Mucosa of descending colon (tissue), 3 donors: ENCODE measurements at regions not wholly inside any gene's neighbourhood (a gene's known extent, or its start where the extent isn't known, plus 50 kb on each side); places are given as distances from the start of the nearest gene placed in this dataset.
A peak's percentile ranks its signal among the peaks of the same experiment; 100 is the strongest.
"Not testable (repeated sequence)": the region's sequence is repeated elsewhere in the genome, so short reads cannot be mapped to it uniquely, and the experiment has no call there.

Experiments
- ATAC-seq: fragments of 200-7000 bp; cut with Tn5 transposase; one replicate; pipeline ENCODE4 v1.9.1; 2020; ENCODE audit warnings: mild to moderate bottlenecking, moderate library complexity
- DNase-seq, 3 donors: peaks; one replicate each; pipeline ENCODE4 v3.0.0-alpha.2; 2020
- H3K36me3 ChIP-seq: fragments of 200-600 bp; one replicate; pipeline ENCODE4 v1.8.0; 2021; ENCODE audit warnings: low read depth, mild to moderate bottlenecking
- H3K4me1 ChIP-seq: fragments of 200-600 bp; one replicate; pipeline ENCODE4 v1.8.0; 2021; ENCODE audit warnings: low read depth, mild to moderate bottlenecking
- H3K4me3 ChIP-seq: fragments of 200-600 bp; one replicate; pipeline ENCODE4 v1.8.0; 2021; ENCODE audit warnings: mild to moderate bottlenecking
- H3K9me3 ChIP-seq: fragments of 200-600 bp; one replicate; pipeline ENCODE4 v1.8.0; 2021; ENCODE audit warnings: mild to moderate bottlenecking
- CTCF ChIP-seq: fragments of 200-600 bp; IDR thresholded peaks from one replicate; pipeline ENCODE4 v1.8.0; 2022; ENCODE audit warnings: antibody characterized with exemption, mild to moderate bottlenecking
- intact Hi-C, 2 donors: fragments of 100-400 bp; cut with DNase I in 1 of 2; cut with micrococcal nuclease in 1 of 2; formaldehyde crosslinking; loops; one replicate each; pipeline versions ENCODE4 v1.11.0 to v1.11.1; 2022; cut with DNase I, micrococcal nuclease
- donor health status: DM: no; HTN: no; CAD: no; lungs with moderate emphysema.
- donor health status: DM: no; HTN: no; CAD: no.
- donor health status: DM: no; HTN: yes; CAD: no.

- DNase-seq, H3K9me3 ChIP-seq, intact Hi-C loops, H3K36me3 ChIP-seq, H3K4me3 ChIP-seq, H3K4me1 ChIP-seq: not testable (repeated sequence)
- peak; percentile 72 for ATAC-seq
- peak; percentile 12 for TF ChIP-seq CTCF
Observed at GRCh38 chr5:86305050-86305449, 312.7 kb upstream of the COX7C start.

GRCh38 chr5:86314951-86315350 lies 302.8 kb upstream of the COX7C start:
- TF ChIP-seq CTCF: no peak
- Histone ChIP-seq H3K4me3 (no peak overlapping the region), H3K4me1 (no peaks in the 10 kb centered on the region), H3K9me3 (no peaks in the 10 kb centered on the region), H3K36me3 (no peaks in the 10 kb centered on the region)
- ATAC-seq (no peak), DNase-seq (no peak)
- intact Hi-C loops: no loop called here

DNA sequence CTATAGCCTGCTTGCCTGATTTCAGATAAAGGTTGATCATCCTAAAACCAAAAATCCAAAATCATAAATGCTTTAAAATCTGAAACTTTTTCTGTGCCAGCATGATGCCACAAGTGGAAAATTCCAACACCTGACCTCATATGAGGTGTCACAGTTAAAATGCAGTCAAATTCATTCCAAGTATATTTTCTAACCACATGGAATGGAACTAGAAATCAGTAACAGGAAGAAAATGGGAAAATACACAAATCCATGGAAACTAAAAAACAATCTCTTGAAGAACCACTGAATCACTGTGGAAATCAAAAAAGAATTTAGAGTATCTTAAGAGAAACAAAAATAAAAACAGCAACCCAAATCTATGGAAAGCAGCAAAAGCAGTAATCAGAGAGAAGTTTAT lies 297.5 kb upstream of the COX7C start:
- intact Hi-C loops: no loop called here
- Histone ChIP-seq H3K36me3 (no peaks in the 10 kb centered on the region), H3K4me1 (no peaks in the 10 kb centered on the region), H3K4me3 (no peak overlapping the region), H3K9me3 (no peaks in the 10 kb centered on the region)
- DNase-seq (no peak), ATAC-seq (no peak)
- no peak for TF ChIP-seq CTCF

- Histone ChIP-seq H3K36me3 (no peaks in the 10 kb centered on the region), H3K9me3 (no peaks in the 10 kb centered on the region), H3K4me3 (no peak overlapping the region), H3K4me1 (no peaks in the 10 kb centered on the region)
- intact Hi-C loops: no loop called here
- no peak for TF ChIP-seq CTCF
- DNase-seq (no peak), ATAC-seq (no peak)
Observed at GRCh38 chr5:86329318-86329717, 288.4 kb upstream of the COX7C start.

- Histone ChIP-seq H3K36me3 (no peaks in the 10 kb centered on the region), H3K9me3 (no peaks in the 10 kb centered on the region), H3K4me1 (no peaks in the 10 kb centered on the region), H3K4me3 (no peak overlapping the region)
- no peak for TF ChIP-seq CTCF
- no peak for DNase-seq
- intact Hi-C loops: no loop called here
- no peak for ATAC-seq
Observed at GRCh38 chr5:86330736-86331135, 287.0 kb upstream of the COX7C start.

GRCh38 chr5:86332851-86333250 lies 284.9 kb upstream of the COX7C start:
- H3K4me3 ChIP-seq: no peak overlapping the region
- no peaks in the 10 kb centered on the region for H3K9me3 ChIP-seq
- no peaks in the 10 kb centered on the region for H3K4me1 ChIP-seq
- DNase-seq: no peak
- intact Hi-C loops: no loop called here
- no peak for TF ChIP-seq CTCF
- no peak for ATAC-seq
- H3K36me3 ChIP-seq: no peaks in the 10 kb centered on the region
